Esophagus squamous epithelium (tissue), 5 donors: ENCODE measurements at regions not wholly inside any gene's neighbourhood (a gene's known extent, or its start where the extent isn't known, plus 50 kb on each side); places are given as distances from the start of the nearest gene placed in this dataset.

Source experiments
- DNase-seq: peaks from one replicate; lab custom pipeline; 2025; lab: John Stamatoyannopoulos, UW
- H3K27ac ChIP-seq, 4 donors: fragments of 200-600 bp; sonication (generic); one replicate each; pipeline ENCODE4 v1.5.1; 2016 to 2019; ENCODE audit warnings: mild to moderate bottlenecking in 1 of 4
- H3K27me3 ChIP-seq, 4 donors: fragments of 200-600 bp; sonication (generic); 1 replicate in 3 of 4; 2 replicates in 1 of 4; pipeline versions ENCODE4 v1.5.1 to v1.6.0; 2017 to 2021; ENCODE audit warnings: antibody characterized with exemption in 1 of 4
- H3K36me3 ChIP-seq, 3 donors: fragments of 200-600 bp; sonication (generic); one replicate each; pipeline ENCODE4 v1.5.1; 2016 to 2019
- H3K4me1 ChIP-seq, 3 donors: fragments of 200-600 bp; sonication (generic); one replicate each; pipeline ENCODE4 v1.5.1; 2017 to 2019
- H3K4me3 ChIP-seq, 4 donors: fragments of 200-600 bp; sonication (generic); 1 replicate in 3 of 4; 2 replicates in 1 of 4; pipeline ENCODE4 v1.5.1; 2016 to 2019; ENCODE audit warnings: mild to moderate bottlenecking in 2 of 4, moderate library complexity in 1 of 4
- H3K9me3 ChIP-seq, 3 donors: fragments of 200-600 bp; sonication (generic); one replicate each; pipeline ENCODE4 v1.5.1; 2016 to 2019
- POLR2A ChIP-seq, 4 donors: fragments of 450-650 bp; IDR thresholded peaks; one replicate each; pipeline ENCODE4 v1.6.1; 2017; ENCODE audit warnings: antibody characterized with exemption in 4 of 4, mild to moderate bottlenecking in 4 of 4, moderate library complexity in 3 of 4
- WGBS, 2 donors: methylation state at CpG; one replicate each; pipeline ENCODE4 v1.1.5; 2018; 5-methylcytosine and 5-hydroxymethylcytosine counted together
- intact Hi-C: fragments of 100-400 bp; cut with DNase I; formaldehyde crosslinking; loops from one replicate; pipeline ENCODE4 v1.15.0; 2022
- TF ChIP-seq, protein P1 (sequence below), 6 experiments: fragments of 450-650 bp in 4 of 6; fragments of 200-600 bp in 2 of 6; sonication (generic) in 2 of 6; IDR thresholded peaks; one replicate each; pipeline ENCODE4 v1.5.1; 2016 to 2019; ENCODE audit warnings: antibody characterized with exemption in 6 of 6, mild to moderate bottlenecking in 4 of 6, moderate library complexity in 4 of 6
- donor health status: DM: yes; HTN: yes; CAD: no.

DNA sequence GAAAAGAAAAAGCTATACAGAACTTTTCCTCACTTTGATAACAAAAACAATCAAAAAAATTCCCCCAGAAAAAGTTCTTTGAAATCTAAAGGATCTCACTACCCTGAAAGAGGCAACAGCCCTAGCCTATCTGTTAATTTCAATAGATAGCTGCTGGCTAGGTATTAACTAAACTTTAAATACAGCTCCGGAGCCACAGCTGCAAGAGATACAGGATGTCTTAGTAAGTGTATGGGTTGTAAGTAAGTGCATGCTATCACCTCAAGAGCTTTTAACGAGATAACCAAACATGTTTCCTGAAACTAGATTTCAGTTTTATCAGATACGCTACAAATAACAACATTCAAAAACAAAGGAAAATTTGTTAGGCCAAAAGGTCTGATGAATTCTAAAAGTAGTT lies 148.4 kb downstream of the KLF12 start:
- no peak for TF ChIP-seq POLR2A (IDR thresholded peaks at IDR 0.05)
- Histone ChIP-seq H3K9me3 (no peaks in the 10 kb centered on the region), H3K27ac (no peak overlapping the region), H3K4me1 (no peaks in the 10 kb centered on the region), H3K27me3 (no peaks in the 10 kb centered on the region), H3K36me3 (no peaks in the 10 kb centered on the region), H3K4me3 (no peak overlapping the region)
- WGBS, 2 donors, result 70 to 74% methylated on average over 3 of the region's 3 CpGs
- intact Hi-C loops, result no loop called here
- DNase-seq, result no peak

- 76 to 89% methylated on average over 6 to 9 of the region's 11 CpGs for WGBS, 2 donors
- no peaks in the 10 kb centered on the region for H3K4me1 ChIP-seq
- intact Hi-C loops, result no loop called here
- DNase-seq, result no peak
- H3K27me3 ChIP-seq, result no peaks in the 10 kb centered on the region
- no peak for TF ChIP-seq POLR2A (IDR thresholded peaks at IDR 0.05)
- TF ChIP-seq, protein P1, sequence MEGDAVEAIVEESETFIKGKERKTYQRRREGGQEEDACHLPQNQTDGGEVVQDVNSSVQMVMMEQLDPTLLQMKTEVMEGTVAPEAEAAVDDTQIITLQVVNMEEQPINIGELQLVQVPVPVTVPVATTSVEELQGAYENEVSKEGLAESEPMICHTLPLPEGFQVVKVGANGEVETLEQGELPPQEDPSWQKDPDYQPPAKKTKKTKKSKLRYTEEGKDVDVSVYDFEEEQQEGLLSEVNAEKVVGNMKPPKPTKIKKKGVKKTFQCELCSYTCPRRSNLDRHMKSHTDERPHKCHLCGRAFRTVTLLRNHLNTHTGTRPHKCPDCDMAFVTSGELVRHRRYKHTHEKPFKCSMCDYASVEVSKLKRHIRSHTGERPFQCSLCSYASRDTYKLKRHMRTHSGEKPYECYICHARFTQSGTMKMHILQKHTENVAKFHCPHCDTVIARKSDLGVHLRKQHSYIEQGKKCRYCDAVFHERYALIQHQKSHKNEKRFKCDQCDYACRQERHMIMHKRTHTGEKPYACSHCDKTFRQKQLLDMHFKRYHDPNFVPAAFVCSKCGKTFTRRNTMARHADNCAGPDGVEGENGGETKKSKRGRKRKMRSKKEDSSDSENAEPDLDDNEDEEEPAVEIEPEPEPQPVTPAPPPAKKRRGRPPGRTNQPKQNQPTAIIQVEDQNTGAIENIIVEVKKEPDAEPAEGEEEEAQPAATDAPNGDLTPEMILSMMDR (IDR thresholded peaks at IDR 0.05), result no peak
- no peaks in the 10 kb centered on the region for H3K36me3 ChIP-seq
- H3K27ac ChIP-seq, result no peak overlapping the region
- H3K9me3 ChIP-seq, result no peaks in the 10 kb centered on the region
- no peak overlapping the region for H3K4me3 ChIP-seq
Observed at GRCh38 chr13:73984949-73985691, 149.1 kb downstream of the KLF12 start.

DNA sequence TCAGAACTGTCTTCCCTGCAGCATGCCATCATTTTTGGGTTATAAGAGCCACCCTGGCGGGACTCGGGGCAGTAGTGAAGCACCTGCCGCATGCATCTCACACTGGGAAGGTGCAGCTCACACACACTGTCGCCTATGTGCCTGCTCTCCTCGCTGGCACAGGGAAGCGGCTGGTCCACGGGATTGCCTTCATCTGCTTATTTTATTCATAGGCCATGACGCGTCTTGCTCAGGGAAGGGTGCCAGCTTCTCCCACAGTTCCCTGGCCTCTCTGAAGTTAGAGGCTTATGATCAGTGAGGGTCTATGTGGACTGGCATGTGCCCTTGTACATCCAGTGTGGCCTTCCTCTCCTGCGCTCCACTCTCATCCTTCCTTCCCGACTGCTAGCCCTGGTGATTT lies 150.0 kb downstream of the KLF12 start:
- intact Hi-C loops, result no loop called here
- DNase-seq, result no peak
- no peaks in the 10 kb centered on the region for H3K27me3 ChIP-seq
- no peaks in the 10 kb centered on the region for H3K4me1 ChIP-seq
- WGBS, 2 donors, result 89 to 99% methylated on average over 9 to 11 of the region's 11 CpGs
- no peak overlapping the region for H3K27ac ChIP-seq
- H3K9me3 ChIP-seq, result no peaks in the 10 kb centered on the region
- H3K36me3 ChIP-seq, result no peaks in the 10 kb centered on the region
- no peak overlapping the region for H3K4me3 ChIP-seq
- no peak for TF ChIP-seq POLR2A (IDR thresholded peaks at IDR 0.05)
- TF ChIP-seq, protein P1 (IDR thresholded peaks at IDR 0.05), result no peak

GRCh38 chr13:73983109-73983508 lies 151.1 kb downstream of the KLF12 start:
- H3K27me3 ChIP-seq, result no peaks in the 10 kb centered on the region
- WGBS, 2 donors, result 79 to 88% methylated on average over 6 of the region's 6 CpGs
- no peaks in the 10 kb centered on the region for H3K4me1 ChIP-seq
- H3K9me3 ChIP-seq, result no peaks in the 10 kb centered on the region
- no peaks in the 10 kb centered on the region for H3K36me3 ChIP-seq
- H3K4me3 ChIP-seq, result no peak overlapping the region
- intact Hi-C loops, result no loop called here
- no peak overlapping the region for H3K27ac ChIP-seq
- no peak for DNase-seq
- TF ChIP-seq POLR2A (IDR thresholded peaks at IDR 0.05), result no peak

DNA sequence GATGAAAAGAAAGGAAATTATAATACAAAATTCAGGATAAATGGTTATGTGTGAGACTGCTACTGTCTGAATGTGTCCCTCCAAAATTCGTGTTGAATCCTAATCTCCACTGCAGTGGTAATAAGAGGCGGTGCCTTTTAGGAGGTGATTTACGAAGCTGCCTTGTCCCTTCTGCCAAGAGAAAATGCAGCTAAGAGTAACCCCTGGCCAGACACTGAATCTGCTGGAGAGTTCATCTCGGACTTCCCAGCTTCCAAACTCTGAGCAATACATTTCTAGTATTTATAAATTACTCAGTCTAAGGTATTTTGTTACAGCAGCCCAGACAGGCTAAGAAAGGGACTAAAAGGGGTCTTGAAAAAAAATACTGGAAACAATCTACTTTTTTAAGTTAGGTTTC lies 152.6 kb downstream of the KLF12 start:
- intact Hi-C loops, result no loop called here

DNA sequence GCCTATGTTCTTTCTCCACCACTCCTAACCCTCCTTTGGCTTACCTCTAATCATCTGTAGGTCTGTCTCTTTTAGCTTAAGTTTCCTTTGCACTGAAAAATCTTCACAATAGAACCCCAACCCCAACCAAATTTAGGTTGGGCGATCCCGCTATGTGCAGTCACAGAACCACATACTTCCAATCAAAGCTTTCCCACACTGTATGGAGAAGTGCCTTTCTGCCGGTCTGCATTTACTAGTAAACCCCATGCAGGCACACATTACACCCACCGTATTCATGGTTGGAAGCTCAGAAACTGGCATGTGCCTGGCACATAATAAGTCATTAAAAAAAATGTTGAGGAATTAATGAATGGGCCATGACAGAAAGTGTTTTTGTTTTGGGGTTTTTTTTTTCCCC lies 158.4 kb downstream of the KLF12 start:
- no peak overlapping the region for H3K4me3 ChIP-seq
- 94 to 98% methylated on average over 4 of the region's 4 CpGs for WGBS, 2 donors
- no peaks in the 10 kb centered on the region for H3K4me1 ChIP-seq
- no peaks in the 10 kb centered on the region for H3K9me3 ChIP-seq
- DNase-seq, result no peak
- no peaks in the 10 kb centered on the region for H3K27me3 ChIP-seq
- H3K36me3 ChIP-seq, result no peaks in the 10 kb centered on the region
- intact Hi-C loops, result no loop called here
- H3K27ac ChIP-seq, result no peak overlapping the region
- TF ChIP-seq, protein P1 (IDR thresholded peaks at IDR 0.05), result no peak
- no peak for TF ChIP-seq POLR2A (IDR thresholded peaks at IDR 0.05)

More for the DNA sequence above, 152.6 kb downstream of the KLF12 start:
- no peak overlapping the region for H3K4me3 ChIP-seq
- no peak for DNase-seq
- H3K4me1 ChIP-seq, result no peaks in the 10 kb centered on the region
- no peak overlapping the region for H3K27ac ChIP-seq
- no peak for TF ChIP-seq POLR2A (IDR thresholded peaks at IDR 0.05)
- TF ChIP-seq, protein P1 (IDR thresholded peaks at IDR 0.05), result no peak
- 55 to 71% methylated on average over 4 of the region's 4 CpGs for WGBS, 2 donors
- H3K9me3 ChIP-seq, result no peaks in the 10 kb centered on the region
- H3K27me3 ChIP-seq, result no peaks in the 10 kb centered on the region
- H3K36me3 ChIP-seq, result no peaks in the 10 kb centered on the region
